HFFc6 (cell line): ENCODE measurements at regions not wholly inside any gene's neighbourhood (a gene's known extent, or its start where the extent isn't known, plus 50 kb on each side); places are given as distances from the start of the nearest gene placed in this dataset.

Experiments used
- DNase-seq: peaks from one replicate; pipeline ENCODE4 v3.0.0-alpha.2; 2018
- H3K27ac Mint-ChIP-seq: 2 replicates; pipeline ENCODE4 v1.8.0; 2020; ENCODE audit warnings: mild to moderate bottlenecking, mixed read lengths
- H3K27me3 Mint-ChIP-seq: 2 replicates; pipeline ENCODE4 v1.8.0; 2021; ENCODE audit warnings: mild to moderate bottlenecking, moderate library complexity, mixed read lengths; ENCODE audit not compliant: insufficient read depth
- H3K36me3 Mint-ChIP-seq: 2 replicates; pipeline ENCODE4 v1.8.0; 2021; ENCODE audit warnings: low read depth, mixed read lengths
- H3K4me1 Mint-ChIP-seq: 2 replicates; pipeline ENCODE4 v1.8.0; 2020; ENCODE audit warnings: low read depth, mixed read lengths
- H3K4me3 Mint-ChIP-seq: 2 replicates; pipeline ENCODE4 v1.8.0; 2020; ENCODE audit warnings: mild to moderate bottlenecking, moderate library complexity, mixed read lengths
- H3K9me3 Mint-ChIP-seq: 2 replicates; pipeline ENCODE4 v1.8.0; 2020; ENCODE audit warnings: mild to moderate bottlenecking, mixed read lengths
- TF ChIP-seq, protein P1 (sequence below): fragments of 200-600 bp; sonication (generic); IDR thresholded peaks from 2 replicates; pipeline ENCODE4 v1.5.0; 2021; ENCODE audit warnings: antibody characterized with exemption, mild to moderate bottlenecking

DNA sequence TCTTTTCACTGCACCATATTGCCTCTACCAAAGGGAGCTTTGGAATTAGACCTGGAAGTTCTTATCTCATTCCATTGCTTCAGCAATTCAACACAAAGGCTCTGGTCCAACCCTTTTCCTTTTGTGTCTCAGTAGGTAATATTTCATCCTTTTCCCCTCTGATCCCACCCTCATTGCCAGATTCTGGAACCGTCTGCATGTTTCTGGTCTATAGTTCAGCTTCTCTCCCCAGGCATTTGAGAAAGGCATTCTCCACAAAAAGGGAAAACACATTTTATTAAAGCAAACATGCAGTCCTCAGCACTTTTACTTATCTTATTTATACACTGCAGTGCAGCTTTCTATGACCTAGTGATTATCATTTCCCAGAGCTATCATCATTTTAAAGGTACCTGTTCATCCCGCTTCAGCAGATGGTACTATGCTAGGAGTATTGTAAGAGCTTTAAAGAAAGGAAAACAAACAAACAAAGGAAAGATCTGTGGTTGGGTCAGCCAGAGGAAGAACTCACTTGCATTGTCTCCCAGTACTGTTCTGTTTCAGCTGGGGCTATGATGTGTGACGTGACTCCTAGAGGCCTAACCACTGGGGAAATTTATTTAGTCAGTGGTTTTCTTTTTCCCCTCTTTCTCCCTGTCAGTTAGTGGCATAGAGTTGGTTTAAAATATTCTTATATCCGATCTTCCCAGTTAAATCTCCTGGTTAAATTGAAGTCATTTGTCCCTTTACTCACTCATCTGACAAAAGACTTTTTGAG lies 269.2 kb downstream of the TMEM38B start:
- Mint-ChIP-seq H3K9me3 (peaks cover 40% of the 10 kb centered on the region), H3K27ac (no peak overlapping the region), H3K27me3 (no peaks in the 10 kb centered on the region), H3K4me3 (no peak overlapping the region), H3K4me1 (no peaks in the 10 kb centered on the region), H3K36me3 (no peaks in the 10 kb centered on the region)
- TF ChIP-seq, protein P1, sequence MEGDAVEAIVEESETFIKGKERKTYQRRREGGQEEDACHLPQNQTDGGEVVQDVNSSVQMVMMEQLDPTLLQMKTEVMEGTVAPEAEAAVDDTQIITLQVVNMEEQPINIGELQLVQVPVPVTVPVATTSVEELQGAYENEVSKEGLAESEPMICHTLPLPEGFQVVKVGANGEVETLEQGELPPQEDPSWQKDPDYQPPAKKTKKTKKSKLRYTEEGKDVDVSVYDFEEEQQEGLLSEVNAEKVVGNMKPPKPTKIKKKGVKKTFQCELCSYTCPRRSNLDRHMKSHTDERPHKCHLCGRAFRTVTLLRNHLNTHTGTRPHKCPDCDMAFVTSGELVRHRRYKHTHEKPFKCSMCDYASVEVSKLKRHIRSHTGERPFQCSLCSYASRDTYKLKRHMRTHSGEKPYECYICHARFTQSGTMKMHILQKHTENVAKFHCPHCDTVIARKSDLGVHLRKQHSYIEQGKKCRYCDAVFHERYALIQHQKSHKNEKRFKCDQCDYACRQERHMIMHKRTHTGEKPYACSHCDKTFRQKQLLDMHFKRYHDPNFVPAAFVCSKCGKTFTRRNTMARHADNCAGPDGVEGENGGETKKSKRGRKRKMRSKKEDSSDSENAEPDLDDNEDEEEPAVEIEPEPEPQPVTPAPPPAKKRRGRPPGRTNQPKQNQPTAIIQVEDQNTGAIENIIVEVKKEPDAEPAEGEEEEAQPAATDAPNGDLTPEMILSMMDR = no peak
- no peak for DNase-seq

DNA sequence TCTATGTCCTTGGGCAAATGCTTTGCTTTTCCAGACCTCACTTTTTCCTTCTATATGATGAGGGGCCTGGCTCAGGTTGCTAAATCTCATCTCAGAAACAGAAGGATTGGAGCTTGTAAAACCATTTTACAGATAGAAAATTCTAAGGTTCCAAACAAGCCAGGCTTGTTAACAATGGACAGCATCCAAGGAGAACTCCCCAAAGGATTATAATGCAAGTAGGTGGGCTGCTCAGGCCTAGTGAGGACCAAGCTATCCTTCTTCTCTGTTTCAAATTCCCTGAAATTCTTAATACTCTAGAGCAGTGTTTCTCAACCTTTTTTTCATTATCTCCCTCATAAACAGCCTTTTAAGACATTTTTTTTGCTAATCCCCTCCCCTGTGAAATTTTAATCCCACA lies 269.8 kb downstream of the TMEM38B start:
- Mint-ChIP-seq H3K36me3 (no peaks in the 10 kb centered on the region), H3K4me3 (no peak overlapping the region), H3K9me3 (peaks cover 39% of the 10 kb centered on the region), H3K27ac (no peak overlapping the region), H3K27me3 (no peaks in the 10 kb centered on the region), H3K4me1 (no peaks in the 10 kb centered on the region)
- DNase-seq = no peak
- TF ChIP-seq, protein P1 = no peak

DNA sequence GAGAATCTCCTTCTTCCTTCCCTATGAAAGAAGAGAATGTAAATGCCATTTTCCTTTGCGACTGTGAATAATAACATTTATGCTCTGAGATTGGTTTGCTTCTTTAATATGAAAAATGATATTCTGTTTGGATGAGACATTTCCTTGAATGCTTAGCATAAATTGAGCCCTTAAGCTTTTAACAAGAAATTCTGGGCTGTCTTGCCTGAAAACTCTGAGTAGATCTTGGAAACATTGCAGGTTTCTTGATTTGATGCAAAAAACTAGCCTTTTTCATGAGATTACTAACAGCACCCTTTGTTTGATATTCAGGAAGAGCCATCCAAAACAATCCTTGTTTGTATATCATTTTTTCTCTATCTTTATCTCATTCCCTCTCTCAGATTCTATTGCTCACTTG lies 272.5 kb downstream of the TMEM38B start:
- Mint-ChIP-seq H3K4me1 (no peaks in the 10 kb centered on the region), H3K27me3 (no peaks in the 10 kb centered on the region), H3K4me3 (no peak overlapping the region), H3K27ac (no peak overlapping the region), H3K36me3 (no peaks in the 10 kb centered on the region), H3K9me3 (peaks cover 36% of the 10 kb centered on the region)
- TF ChIP-seq, protein P1 = no peak
- no peak for DNase-seq

DNA sequence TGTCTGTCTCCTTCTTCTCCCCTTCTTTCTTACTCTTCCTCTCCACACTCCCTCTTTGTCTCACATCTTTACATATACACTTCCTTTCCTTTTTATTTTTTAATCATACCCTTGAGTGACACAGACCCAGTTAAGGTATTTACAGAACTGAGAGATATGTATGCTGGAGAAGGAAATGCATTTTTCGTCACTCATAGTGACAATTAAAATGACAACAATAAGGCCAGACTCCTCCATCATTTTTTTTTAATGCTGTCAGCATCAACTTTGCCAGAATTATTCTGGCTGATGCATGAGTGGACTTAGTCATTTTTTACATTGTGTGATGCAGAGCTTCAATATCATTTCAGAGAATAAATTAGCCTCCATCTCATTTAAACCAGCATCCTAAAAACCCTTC lies 272.9 kb downstream of the TMEM38B start:
- Mint-ChIP-seq H3K9me3 (peaks cover 34% of the 10 kb centered on the region), H3K27me3 (no peaks in the 10 kb centered on the region), H3K4me1 (no peaks in the 10 kb centered on the region), H3K36me3 (no peaks in the 10 kb centered on the region), H3K27ac (no peak overlapping the region), H3K4me3 (no peak overlapping the region)
- DNase-seq = no peak
- TF ChIP-seq, protein P1 = no peak

DNA sequence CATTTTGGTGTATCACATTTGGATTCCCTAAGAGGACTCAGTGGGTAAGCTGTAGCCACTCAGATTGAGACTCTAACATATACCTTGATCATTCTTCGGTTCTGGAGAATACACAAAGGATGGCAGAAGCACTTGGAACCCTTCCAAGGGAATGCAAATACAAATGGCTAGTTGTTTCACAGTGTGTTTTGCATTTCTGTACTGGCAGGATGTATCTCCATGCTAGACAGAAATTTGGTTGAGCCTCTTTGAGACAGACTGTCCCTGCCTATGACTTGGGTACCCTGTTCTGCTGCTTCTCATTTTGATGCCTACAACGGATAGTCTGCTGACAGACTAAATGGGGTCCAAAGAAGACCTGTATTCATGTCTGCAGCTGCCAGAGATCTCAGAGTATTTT lies 273.5 kb downstream of the TMEM38B start:
- peaks cover under 1% of the 10 kb centered on the region; the same call in 1 of the 2 replicates for H3K36me3 Mint-ChIP-seq
- no peaks in the 10 kb centered on the region for H3K27me3 Mint-ChIP-seq
- DNase-seq = no peak
- H3K4me1 Mint-ChIP-seq = no peaks in the 10 kb centered on the region
- no peak overlapping the region for H3K4me3 Mint-ChIP-seq
- no peak overlapping the region for H3K27ac Mint-ChIP-seq
- peaks cover 35% of the 10 kb centered on the region for H3K9me3 Mint-ChIP-seq
- TF ChIP-seq, protein P1 = no peak
